Eye (tissue), 1 donor: ENCODE measurements at regions not wholly inside any gene's neighbourhood (a gene's known extent, or its start where the extent isn't known, plus 50 kb on each side); places are given as distances from the start of the nearest gene placed in this dataset.

Experiments used
- DNase-seq: peaks from one replicate; pipeline ENCODE4 v3.0.0-alpha.2; 2015

- DNase-seq: no peak
Measured at GRCh38 chr7:85478530-85478929, 291.7 kb upstream of the SEMA3D start.

- DNase-seq: no peak
Measured at GRCh38 chr7:85475476-85475875, 288.6 kb upstream of the SEMA3D start.

- no peak for DNase-seq
Measured at GRCh38 chr7:85475071-85475470, 288.2 kb upstream of the SEMA3D start.

- DNase-seq: no peak
Measured at GRCh38 chr7:85474234-85474633, 287.4 kb upstream of the SEMA3D start.

GRCh38 chr7:85471740-85472139 lies 284.9 kb upstream of the SEMA3D start:
- DNase-seq: no peak

- DNase-seq: no peak
Measured at GRCh38 chr7:85471307-85471706, 284.5 kb upstream of the SEMA3D start.

GRCh38 chr7:85469446-85470010 lies 282.7 kb upstream of the SEMA3D start:
- DNase-seq: no peak

- DNase-seq: no peak
Measured at GRCh38 chr7:85464042-85464651, 277.3 kb upstream of the SEMA3D start.

GRCh38 chr7:85462671-85463070 lies 275.8 kb upstream of the SEMA3D start:
- no peak for DNase-seq

GRCh38 chr7:85457911-85458310 lies 271.1 kb upstream of the SEMA3D start:
- no peak for DNase-seq

- DNase-seq: no peak
Measured at GRCh38 chr7:85456254-85456653, 269.4 kb upstream of the SEMA3D start.

- DNase-seq: no peak
Measured at GRCh38 chr7:85454904-85455303, 268.0 kb upstream of the SEMA3D start.

GRCh38 chr7:85452674-85453073 lies 265.8 kb upstream of the SEMA3D start:
- DNase-seq: no peak

- no peak for DNase-seq
Measured at GRCh38 chr7:85449478-85449877, 262.6 kb upstream of the SEMA3D start.

GRCh38 chr7:85447004-85447403 lies 260.1 kb upstream of the SEMA3D start:
- no peak for DNase-seq

GRCh38 chr7:85426487-85426960 lies 239.7 kb upstream of the SEMA3D start:
- DNase-seq: no peak

- no peak for DNase-seq
Measured at GRCh38 chr7:85424298-85424697, 237.4 kb upstream of the SEMA3D start.

GRCh38 chr7:85423209-85423895 lies 236.5 kb upstream of the SEMA3D start:
- no peak for DNase-seq

- no peak for DNase-seq
Measured at GRCh38 chr7:85415743-85416142, 228.9 kb upstream of the SEMA3D start.

GRCh38 chr7:85413718-85414117 lies 226.9 kb upstream of the SEMA3D start:
- DNase-seq: no peak

GRCh38 chr7:85412912-85413311 lies 226.1 kb upstream of the SEMA3D start:
- DNase-seq: no peak

GRCh38 chr7:85407391-85407790 lies 220.5 kb upstream of the SEMA3D start:
- no peak for DNase-seq

- DNase-seq: no peak
Measured at GRCh38 chr7:85405016-85405902, 218.4 kb upstream of the SEMA3D start.
